HG03139 (cell line): ENCODE measurements at regions not wholly inside any gene's neighbourhood (a gene's known extent, or its start where the extent isn't known, plus 50 kb on each side); places are given as distances from the start of the nearest gene placed in this dataset.
"Not testable (repeated sequence)": the region's sequence is repeated elsewhere in the genome, so short reads cannot be mapped to it uniquely, and the experiment has no call there.

Source experiments
- ATAC-seq: cut with Tn5 transposase; IDR thresholded peaks from one replicate; pipeline ENCODE4 v1.9.1; 2021; ENCODE audit not compliant: unreplicated experiment

GRCh38 chrX:148265829-148266228, 234.6 kb upstream of the AFF2 start:
- ATAC-seq, result no peak

GRCh38 chrX:148268673-148269072, 231.7 kb upstream of the AFF2 start:
- no peak for ATAC-seq

- no peak for ATAC-seq
Observed at GRCh38 chrX:148269513-148269912, 230.9 kb upstream of the AFF2 start.

- no peak for ATAC-seq
Observed at GRCh38 chrX:148270499-148270898, 229.9 kb upstream of the AFF2 start.

GRCh38 chrX:148271263-148271662, 229.2 kb upstream of the AFF2 start:
- no peak for ATAC-seq

GRCh38 chrX:148281920-148282319, 218.5 kb upstream of the AFF2 start:
- ATAC-seq, result no peak

GRCh38 chrX:148282504-148282903, 217.9 kb upstream of the AFF2 start:
- no peak for ATAC-seq

GRCh38 chrX:148284056-148284455, 216.4 kb upstream of the AFF2 start:
- ATAC-seq, result no peak

- no peak for ATAC-seq
Observed at GRCh38 chrX:148284821-148285220, 215.6 kb upstream of the AFF2 start.

GRCh38 chrX:148288451-148288850, 212.0 kb upstream of the AFF2 start:
- ATAC-seq, result no peak

- ATAC-seq, result no peak
Observed at GRCh38 chrX:148290041-148290440, 210.4 kb upstream of the AFF2 start.

GRCh38 chrX:148290931-148291330, 209.5 kb upstream of the AFF2 start:
- no peak for ATAC-seq

GRCh38 chrX:148298737-148299136, 201.7 kb upstream of the AFF2 start:
- no peak for ATAC-seq

- ATAC-seq, result not testable (repeated sequence)
Observed at GRCh38 chrX:148305214-148305613, 195.2 kb upstream of the AFF2 start.

GRCh38 chrX:148309413-148309812, 191.0 kb upstream of the AFF2 start:
- ATAC-seq, result no peak

- peak; percentile 83 for ATAC-seq
Observed at GRCh38 chrX:148310426-148311165, 189.8 kb upstream of the AFF2 start.

GRCh38 chrX:148311544-148311943, 188.9 kb upstream of the AFF2 start:
- ATAC-seq, result no peak

- no peak for ATAC-seq
Observed at GRCh38 chrX:148314876-148315275, 185.5 kb upstream of the AFF2 start.

- ATAC-seq, result no peak
Observed at GRCh38 chrX:148316446-148316845, 184.0 kb upstream of the AFF2 start.

- no peak for ATAC-seq
Observed at GRCh38 chrX:148322906-148323305, 177.5 kb upstream of the AFF2 start.

GRCh38 chrX:148333989-148334388, 166.4 kb upstream of the AFF2 start:
- ATAC-seq, result no peak

GRCh38 chrX:148337873-148338272, 162.5 kb upstream of the AFF2 start:
- ATAC-seq, result no peak

GRCh38 chrX:148354916-148355315, 145.5 kb upstream of the AFF2 start:
- no peak for ATAC-seq
